ENCODE measurements at regions not wholly inside any gene's neighbourhood (a gene's known extent, or its start where the extent isn't known, plus 50 kb on each side); places are given as distances from the start of the nearest gene placed in this dataset.

DNA sequence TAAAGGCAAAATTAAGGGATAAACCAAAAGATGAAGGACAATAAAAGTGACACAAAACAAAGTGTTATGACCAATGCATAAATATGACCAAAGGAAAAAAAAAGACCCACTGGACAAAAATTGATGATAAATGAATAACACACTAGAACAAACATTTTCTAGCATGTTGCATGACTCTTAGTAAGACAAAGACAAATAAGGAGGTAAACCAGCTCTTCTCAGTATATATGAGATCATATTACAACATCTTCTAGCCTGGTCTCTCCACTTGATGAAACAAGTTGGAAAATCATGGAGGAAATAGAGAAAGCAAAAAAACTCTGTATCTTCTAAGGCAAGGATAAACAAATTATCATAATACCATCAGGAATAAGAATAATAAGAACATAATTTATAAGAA is 163.9 kb upstream of the GBE1 start:
- DNase-seq (ENCODE audit: low read depth) = no peak

DNA sequence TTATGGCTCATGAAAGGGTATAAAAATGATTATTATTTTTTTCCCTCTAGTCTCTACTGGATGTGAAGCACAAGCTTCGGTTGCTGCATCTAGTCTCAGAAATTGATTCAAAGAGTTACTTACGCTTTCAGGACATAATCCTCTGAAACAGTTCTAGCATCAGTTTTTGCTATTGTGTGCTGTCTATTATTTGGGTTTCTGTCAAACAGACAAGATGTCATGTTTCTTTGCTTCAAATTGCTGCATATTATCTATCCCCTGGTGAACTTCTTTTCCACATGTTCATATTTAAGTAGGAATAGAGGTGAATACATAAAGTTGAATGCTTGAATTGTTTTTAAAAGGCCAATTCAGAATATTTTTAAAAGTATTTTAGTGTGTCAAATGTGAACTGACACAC is 161.6 kb upstream of the GBE1 start:
- DNase-seq (ENCODE audit: low read depth) = no peak

DNA sequence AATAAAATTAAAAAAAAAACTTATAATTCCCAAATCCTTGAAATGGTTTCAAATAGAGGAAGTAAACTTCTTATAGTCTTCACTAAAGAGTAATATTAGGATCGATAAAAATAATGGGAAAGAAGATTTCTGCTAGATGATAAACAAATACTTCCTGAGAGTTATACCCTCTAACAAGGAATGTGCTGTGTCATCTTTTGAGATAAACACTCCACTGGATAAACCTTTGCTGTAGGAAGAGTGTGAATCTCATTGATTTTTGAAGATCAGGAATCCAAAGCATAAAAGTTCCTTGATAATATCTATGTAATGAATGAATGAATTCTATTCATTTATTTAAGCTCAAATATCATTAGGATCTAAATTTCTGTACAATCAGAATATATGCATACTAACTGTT is 161.0 kb upstream of the GBE1 start:
- no peak for DNase-seq (ENCODE audit: low read depth)

DNA sequence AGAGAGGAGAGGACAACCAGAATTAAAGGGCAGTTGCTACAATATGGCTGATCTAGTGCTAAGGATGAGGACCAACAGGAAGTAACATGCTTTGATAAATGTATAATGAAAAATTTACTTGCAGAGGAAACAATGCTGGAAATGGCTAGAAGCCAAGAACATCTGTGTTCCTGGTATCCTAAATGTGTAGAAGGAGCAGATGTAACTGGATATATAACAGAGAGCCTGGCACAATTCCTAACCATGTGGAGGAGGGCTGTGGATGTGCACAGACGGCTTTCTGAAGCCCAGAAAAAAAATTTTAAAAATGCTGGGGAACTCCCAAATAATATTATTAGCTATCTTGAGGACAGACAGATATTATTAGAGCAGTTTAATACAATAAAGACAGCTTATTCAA is 159.4 kb upstream of the GBE1 start:
- DNase-seq (ENCODE audit: low read depth) = no peak

DNA sequence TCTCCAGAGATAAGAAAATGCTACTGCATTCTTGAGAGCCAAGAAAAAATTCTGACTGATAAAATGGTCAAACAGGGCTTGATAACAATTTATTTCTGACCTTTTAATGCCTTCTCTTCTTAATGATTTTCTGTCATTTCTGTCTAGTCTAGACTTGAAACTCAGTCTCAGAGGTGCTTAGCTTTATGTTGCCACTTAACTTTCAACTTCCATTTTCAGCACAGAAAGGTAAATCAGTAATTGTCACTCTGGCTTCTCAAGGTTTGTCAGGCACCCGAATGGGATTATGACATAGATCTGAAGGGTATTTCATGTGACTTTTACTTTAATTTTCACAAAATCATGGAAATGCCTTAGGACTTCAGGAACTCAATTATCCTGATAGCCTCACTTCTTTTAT is 155.4 kb upstream of the GBE1 start:
- DNase-seq (ENCODE audit: low read depth) = no peak

GRCh38 chr3:81913886-81914663 is 152.6 kb upstream of the GBE1 start:
- peak; percentile 11 for DNase-seq (ENCODE audit: low read depth)

GRCh38 chr3:81911221-81911620 is 149.8 kb upstream of the GBE1 start:
- no peak for DNase-seq (ENCODE audit: low read depth)

DNA sequence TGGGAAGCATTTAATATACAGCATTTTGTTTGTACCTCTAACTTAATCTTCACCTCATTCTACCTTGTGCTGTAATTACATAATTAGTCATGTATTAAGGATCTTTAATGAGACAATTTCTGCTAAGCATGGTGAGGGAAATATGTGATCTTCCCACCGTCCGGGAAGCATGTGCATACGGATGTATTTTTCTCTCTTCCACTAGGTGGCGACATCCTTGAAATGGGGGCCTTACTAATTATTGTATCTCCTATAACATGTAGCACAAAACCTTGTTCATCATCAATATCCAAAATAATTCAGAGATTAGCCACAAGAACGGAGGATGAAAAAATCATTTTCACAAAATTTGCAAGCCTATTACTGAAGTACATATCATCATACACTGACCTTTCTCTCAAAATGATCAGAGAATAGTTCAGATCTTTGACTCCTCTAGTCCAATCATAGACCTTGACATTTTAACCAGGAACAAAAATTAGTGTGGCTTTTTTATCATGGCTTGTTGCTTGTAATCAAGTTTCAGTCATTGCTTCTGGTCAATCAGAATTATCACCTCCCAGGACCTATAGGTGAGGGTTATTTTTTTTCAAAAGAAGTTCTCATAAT is 148.9 kb upstream of the GBE1 start:
- peak; percentile 28 for DNase-seq (ENCODE audit: low read depth)

- DNase-seq (ENCODE audit: low read depth) = no peak
These were observed 148.4 kb upstream of the GBE1 start for GRCh38 chr3:81909796-81910195.

DNA sequence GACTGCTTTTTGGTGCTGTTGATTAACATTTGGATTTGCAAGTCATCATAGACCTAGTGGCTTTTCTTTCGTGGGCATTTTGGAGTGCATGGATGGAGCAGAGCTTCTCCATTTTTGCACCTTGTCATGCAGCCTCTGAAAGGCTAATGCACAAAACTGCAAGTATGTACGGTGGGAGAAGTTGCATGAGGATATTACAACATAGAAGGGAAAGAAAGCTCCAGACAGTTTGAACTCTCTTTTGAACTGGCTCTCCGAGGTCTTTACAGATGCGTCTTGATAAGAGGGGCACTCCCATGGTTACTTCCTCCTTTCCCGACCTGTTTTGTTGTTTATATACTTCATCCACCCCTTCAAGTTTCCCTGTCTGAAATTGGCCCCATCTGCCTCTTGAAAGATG is 147.1 kb upstream of the GBE1 start:
- no peak for DNase-seq (ENCODE audit: low read depth)

- DNase-seq (ENCODE audit: low read depth) = no peak
These were observed 136.9 kb upstream of the GBE1 start for GRCh38 chr3:81898336-81898735.

GRCh38 chr3:81894598-81894997 is 133.2 kb upstream of the GBE1 start:
- no peak for DNase-seq (ENCODE audit: low read depth)

- no peak for DNase-seq (ENCODE audit: low read depth)
These were observed 129.8 kb upstream of the GBE1 start for GRCh38 chr3:81891055-81891895.

GRCh38 chr3:81888914-81889557 is 127.6 kb upstream of the GBE1 start:
- no peak for DNase-seq (ENCODE audit: low read depth)

GRCh38 chr3:81887448-81887847 is 126.0 kb upstream of the GBE1 start:
- no peak for DNase-seq (ENCODE audit: low read depth)

- DNase-seq (ENCODE audit: low read depth) = peak; percentile 15
These were observed 124.6 kb upstream of the GBE1 start for GRCh38 chr3:81886081-81886480.

DNA sequence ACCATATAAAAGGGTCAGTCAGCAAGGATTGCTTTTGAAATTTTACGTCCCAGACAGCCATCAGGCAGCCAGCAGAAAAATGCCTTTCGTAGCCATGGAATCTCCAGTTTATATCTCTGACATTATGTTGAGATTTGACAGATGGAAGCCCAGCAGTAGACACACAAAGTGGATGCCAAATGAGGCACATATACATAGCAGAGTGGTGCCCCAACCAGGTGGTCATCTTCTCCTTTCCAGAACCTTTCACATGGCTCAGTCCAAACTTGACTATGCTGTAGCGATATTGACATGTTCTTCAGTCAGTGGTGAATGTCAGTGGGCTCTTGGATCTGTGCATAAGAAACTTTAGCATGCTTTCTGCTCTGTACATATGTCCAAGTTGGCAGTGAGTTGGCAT is 123.3 kb upstream of the GBE1 start:
- no peak for DNase-seq (ENCODE audit: low read depth)

DNA sequence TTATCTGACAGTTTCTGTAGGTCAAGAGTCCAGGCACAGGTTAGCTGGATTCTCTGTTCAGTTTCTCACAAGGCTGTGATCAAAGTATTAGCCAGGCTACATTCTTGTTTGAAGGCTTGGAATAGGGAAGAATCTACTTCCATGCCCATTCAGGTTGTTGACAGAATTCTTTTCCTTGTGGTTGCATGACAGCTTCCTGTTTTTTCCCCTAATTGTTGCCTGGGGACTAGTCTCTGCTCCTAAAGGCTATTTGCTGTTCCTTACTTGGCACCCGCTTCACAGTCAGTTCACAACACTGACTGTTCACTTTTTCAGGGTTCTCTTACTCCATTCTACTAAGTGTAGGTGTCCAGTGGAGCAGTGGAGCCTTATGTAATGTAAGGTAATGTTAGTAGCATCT is 115.4 kb upstream of the GBE1 start:
- DNase-seq (ENCODE audit: low read depth) = no peak

DNA sequence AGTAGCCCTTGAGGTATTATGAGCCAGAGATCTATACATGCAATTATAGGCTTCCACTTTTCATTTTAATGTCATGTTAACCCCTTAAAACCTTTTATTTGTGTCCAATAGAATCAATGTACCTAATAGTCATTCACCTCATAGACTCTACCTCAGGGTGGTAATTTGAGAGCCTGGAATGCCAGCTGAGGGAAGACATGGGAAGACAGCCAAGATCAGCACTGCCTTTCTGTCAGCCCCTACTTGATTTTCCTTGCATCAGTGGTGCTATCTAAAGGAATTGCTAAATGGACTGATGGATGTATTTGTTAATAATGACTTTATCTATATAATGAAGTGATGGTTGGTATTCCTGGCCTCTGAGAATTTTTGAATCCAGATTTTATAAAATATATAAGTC is 113.3 kb upstream of the GBE1 start:
- no peak for DNase-seq (ENCODE audit: low read depth)

GRCh38 chr3:81872566-81872965 is 111.1 kb upstream of the GBE1 start:
- no peak for DNase-seq (ENCODE audit: low read depth)

DNA sequence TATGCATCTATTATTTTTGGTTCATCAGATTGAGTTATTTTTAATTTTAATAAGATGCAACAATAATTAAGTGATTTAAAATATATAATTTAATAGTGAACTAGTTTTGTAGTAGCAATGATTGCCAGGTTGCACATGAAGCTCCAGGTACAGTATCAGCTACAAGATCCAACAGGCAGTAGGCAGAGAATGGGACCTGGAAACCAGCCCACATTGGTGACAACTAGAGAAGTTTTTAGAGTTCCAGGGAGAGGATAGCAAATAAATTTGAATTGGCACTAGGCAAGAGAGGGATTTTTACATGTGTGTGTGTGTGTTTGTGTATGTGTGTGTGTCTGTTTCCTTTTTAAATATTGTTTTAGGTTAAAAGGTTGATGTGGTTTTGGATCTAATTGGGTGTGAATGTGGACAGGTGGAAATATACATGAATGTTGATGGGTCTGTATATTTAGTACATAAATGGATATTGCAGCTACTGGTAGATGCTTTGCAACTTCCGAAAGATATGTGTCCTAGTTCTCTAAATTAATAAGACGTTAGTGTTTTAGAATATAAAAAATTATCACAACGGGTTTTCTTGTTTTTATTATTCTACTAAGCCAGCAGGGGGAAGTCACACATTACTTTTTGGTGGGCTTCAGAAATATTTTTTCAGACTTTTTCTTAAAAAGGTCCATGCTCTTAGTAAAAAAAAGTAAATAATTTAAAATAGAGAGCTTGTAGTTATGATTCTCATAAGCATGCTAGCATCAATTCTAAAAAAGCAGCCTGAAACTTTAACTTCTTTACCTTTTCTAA is 110.1 kb upstream of the GBE1 start:
- no peak for DNase-seq (ENCODE audit: low read depth)
